Glutamatergic neuron (in vitro differentiated cells): ENCODE measurements at regions not wholly inside any gene's neighbourhood (a gene's known extent, or its start where the extent isn't known, plus 50 kb on each side); places are given as distances from the start of the nearest gene placed in this dataset.

ENCODE experiments used
- DNase-seq: peaks from one replicate; pipeline ENCODE4 v3.0.0; 2022
- H3K27ac Mint-ChIP-seq: one replicate; pipeline ENCODE4 v1.8.0; 2020; ENCODE audit warnings: mild to moderate bottlenecking, mixed read lengths, inconsistent platforms; ENCODE audit not compliant: unreplicated experiment
- H3K27me3 Mint-ChIP-seq: one replicate; pipeline ENCODE4 v1.8.0; 2020; ENCODE audit warnings: mild to moderate bottlenecking, moderate library complexity, mixed read lengths, inconsistent platforms; ENCODE audit not compliant: unreplicated experiment
- H3K36me3 Mint-ChIP-seq: one replicate; pipeline ENCODE4 v1.8.0; 2020; ENCODE audit warnings: mild to moderate bottlenecking, mixed read lengths, inconsistent platforms; ENCODE audit not compliant: unreplicated experiment
- H3K4me1 Mint-ChIP-seq: one replicate; pipeline ENCODE4 v1.8.0; 2020; ENCODE audit warnings: mild to moderate bottlenecking, low read depth, mixed read lengths, inconsistent platforms; ENCODE audit not compliant: unreplicated experiment
- H3K4me3 Mint-ChIP-seq: one replicate; pipeline ENCODE4 v1.8.0; 2020; ENCODE audit warnings: mild to moderate bottlenecking, mixed read lengths, inconsistent platforms; ENCODE audit not compliant: unreplicated experiment
- H3K9me3 Mint-ChIP-seq: one replicate; pipeline ENCODE4 v1.8.0; 2020; ENCODE audit warnings: mild to moderate bottlenecking, moderate library complexity, mixed read lengths, inconsistent platforms; ENCODE audit not compliant: unreplicated experiment
- CTCF ChIP-seq: fragments of 200-600 bp; sonication (generic); IDR thresholded peaks from one replicate; pipeline ENCODE4 v1.5.0; 2021; ENCODE audit not compliant: partially characterized antibody, unreplicated experiment

- no peaks in the 10 kb centered on the region for H3K36me3 Mint-ChIP-seq
- H3K4me1 Mint-ChIP-seq, result no peaks in the 10 kb centered on the region
- no peak overlapping the region for H3K27ac Mint-ChIP-seq
- H3K4me3 Mint-ChIP-seq, result no peak overlapping the region
- no peak for DNase-seq
- H3K9me3 Mint-ChIP-seq, result no peaks in the 10 kb centered on the region
- no peak for TF ChIP-seq CTCF
- H3K27me3 Mint-ChIP-seq, result no peaks in the 10 kb centered on the region
These were observed 439.3 kb downstream of the ADRA2A start for GRCh38 chr10:111516144-111516543.

GRCh38 chr10:111522141-111522540, 445.3 kb downstream of the ADRA2A start:
- no peaks in the 10 kb centered on the region for H3K9me3 Mint-ChIP-seq
- no peaks in the 10 kb centered on the region for H3K4me1 Mint-ChIP-seq
- no peaks in the 10 kb centered on the region for H3K27me3 Mint-ChIP-seq
- no peak overlapping the region for H3K4me3 Mint-ChIP-seq
- TF ChIP-seq CTCF, result no peak
- no peaks in the 10 kb centered on the region for H3K36me3 Mint-ChIP-seq
- no peak overlapping the region for H3K27ac Mint-ChIP-seq
- no peak for DNase-seq

GRCh38 chr10:111522551-111522950, 445.7 kb downstream of the ADRA2A start:
- no peaks in the 10 kb centered on the region for H3K36me3 Mint-ChIP-seq
- no peaks in the 10 kb centered on the region for H3K9me3 Mint-ChIP-seq
- H3K4me3 Mint-ChIP-seq, result no peak overlapping the region

GRCh38 chr10:111523016-111523415, 446.2 kb downstream of the ADRA2A start:
- no peaks in the 10 kb centered on the region for H3K27me3 Mint-ChIP-seq
- H3K36me3 Mint-ChIP-seq, result no peaks in the 10 kb centered on the region
- H3K9me3 Mint-ChIP-seq, result no peaks in the 10 kb centered on the region
- no peak overlapping the region for H3K4me3 Mint-ChIP-seq
- TF ChIP-seq CTCF, result no peak
- H3K4me1 Mint-ChIP-seq, result no peaks in the 10 kb centered on the region
- DNase-seq, result no peak
- H3K27ac Mint-ChIP-seq, result no peak overlapping the region

More at GRCh38 chr10:111522551-111522950, 445.7 kb downstream of the ADRA2A start:
- no peak for DNase-seq
- TF ChIP-seq CTCF, result no peak
- Mint-ChIP-seq H3K27ac (no peak overlapping the region), H3K27me3 (no peaks in the 10 kb centered on the region), H3K4me1 (no peaks in the 10 kb centered on the region)

GRCh38 chr10:111524134-111524533, 447.3 kb downstream of the ADRA2A start:
- Mint-ChIP-seq H3K4me3 (no peak overlapping the region), H3K4me1 (no peaks in the 10 kb centered on the region), H3K27ac (no peak overlapping the region), H3K9me3 (no peaks in the 10 kb centered on the region), H3K27me3 (no peaks in the 10 kb centered on the region), H3K36me3 (no peaks in the 10 kb centered on the region)
- no peak for DNase-seq
- TF ChIP-seq CTCF, result no peak
